Tibial artery (tissue), 4 donors: ENCODE measurements at regions not wholly inside any gene's neighbourhood (a gene's known extent, or its start where the extent isn't known, plus 50 kb on each side); places are given as distances from the start of the nearest gene placed in this dataset.

ENCODE experiments used
- DNase-seq, 2 donors: peaks; one replicate each; pipeline ENCODE4 v3.0.0-alpha.2; 2019
- H3K27ac ChIP-seq, 2 donors: fragments of 200-600 bp; sonication (generic) in 1 of 2; 1 replicate in 1 of 2; 2 replicates in 1 of 2; pipeline ENCODE4 v1.5.1; 2018 to 2019; ENCODE audit warnings: mild to moderate bottlenecking in 1 of 2
- H3K27me3 ChIP-seq, 2 donors: fragments of 200-600 bp; sonication (generic) in 1 of 2; one replicate each; pipeline versions ENCODE4 v1.5.1 to v1.6.0; 2016 to 2019
- H3K36me3 ChIP-seq, 3 donors: fragments of 200-600 bp; sonication (generic) in 2 of 3; one replicate each; pipeline ENCODE4 v1.5.1; 2016 to 2019; ENCODE audit warnings: mild to moderate bottlenecking in 2 of 3
- H3K4me1 ChIP-seq, 4 donors: fragments of 200-600 bp; sonication (generic) in 2 of 4; 1 replicate in 3 of 4; 2 replicates in 1 of 4; pipeline ENCODE4 v1.5.1; 2016 to 2019
- H3K4me3 ChIP-seq, 2 donors: fragments of 200-600 bp; sonication (generic) in 1 of 2; 1 replicate in 1 of 2; 2 replicates in 1 of 2; pipeline ENCODE4 v1.5.1; 2018 to 2019; ENCODE audit warnings: mild to moderate bottlenecking in 2 of 2
- H3K9me3 ChIP-seq, 3 donors: fragments of 200-600 bp; sonication (generic) in 1 of 3; one replicate each; pipeline ENCODE4 v1.5.1; 2016 to 2019
- CTCF ChIP-seq, 2 experiments: fragments of 200-600 bp in 1 of 2; fragments of 450-650 bp in 1 of 2; IDR thresholded peaks; one replicate each; pipeline ENCODE4 v1.5.1; 2017 to 2019; ENCODE audit warnings: antibody characterized with exemption in 2 of 2, mild to moderate bottlenecking in 1 of 2, moderate library complexity in 1 of 2
- intact Hi-C: fragments of 100-400 bp; cut with DNase I; formaldehyde crosslinking; loops from one replicate; pipeline ENCODE4 v1.15.0; 2023; ENCODE audit warnings: low total_unique reads

- Histone ChIP-seq H3K27me3 (no peaks in the 10 kb centered on the region), H3K9me3 (no peaks in the 10 kb centered on the region), H3K27ac (no peak overlapping the region), H3K36me3 (no peaks in the 10 kb centered on the region), H3K4me1 (no peaks in the 10 kb centered on the region), H3K4me3 (no peak overlapping the region)
- no peak for TF ChIP-seq CTCF (IDR thresholded peaks at IDR 0.05)
- intact Hi-C loops: no loop called here
- DNase-seq: no peak
Observed at GRCh38 chr4:20353646-20354045, 101.9 kb downstream of the SLIT2 start.

DNA sequence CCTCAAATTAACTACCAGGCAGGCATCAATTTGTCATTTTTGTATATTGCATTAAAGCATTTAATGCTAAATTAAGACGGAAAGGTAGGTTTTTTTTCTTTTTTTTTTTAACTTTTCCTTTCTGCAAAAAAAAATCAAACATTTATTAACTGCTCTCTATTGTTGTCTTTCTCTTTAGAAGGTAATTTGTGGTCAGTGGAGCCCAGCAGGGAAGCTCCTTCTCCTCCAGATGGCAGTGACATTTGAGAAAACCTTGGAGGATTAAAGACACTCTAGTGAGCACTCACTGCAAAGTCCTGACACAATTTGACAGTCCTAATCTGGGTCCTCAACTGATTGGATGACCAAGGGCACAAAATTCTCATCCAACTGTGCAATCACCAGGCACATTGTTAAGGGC is 102.4 kb downstream of the SLIT2 start:
- intact Hi-C loops: no loop called here
- Histone ChIP-seq H3K36me3 (no peaks in the 10 kb centered on the region), H3K4me3 (no peak overlapping the region), H3K27me3 (no peaks in the 10 kb centered on the region), H3K27ac (no peak overlapping the region), H3K4me1 (no peaks in the 10 kb centered on the region), H3K9me3 (no peaks in the 10 kb centered on the region)
- no peak for DNase-seq
- TF ChIP-seq CTCF (IDR thresholded peaks at IDR 0.05): no peak

GRCh38 chr4:20356565-20356964 is 104.9 kb downstream of the SLIT2 start:
- Histone ChIP-seq H3K27me3 (no peaks in the 10 kb centered on the region), H3K9me3 (no peaks in the 10 kb centered on the region), H3K36me3 (no peaks in the 10 kb centered on the region), H3K4me3 (no peak overlapping the region), H3K27ac (no peak overlapping the region), H3K4me1 (no peaks in the 10 kb centered on the region)
- DNase-seq: no peak
- no peak for TF ChIP-seq CTCF (IDR thresholded peaks at IDR 0.05)
- intact Hi-C loops: no loop called here

- Histone ChIP-seq H3K9me3 (no peaks in the 10 kb centered on the region), H3K27ac (no peak overlapping the region), H3K36me3 (no peaks in the 10 kb centered on the region), H3K27me3 (no peaks in the 10 kb centered on the region), H3K4me3 (no peak overlapping the region), H3K4me1 (no peaks in the 10 kb centered on the region)
- DNase-seq: no peak
- TF ChIP-seq CTCF (IDR thresholded peaks at IDR 0.05): no peak
- intact Hi-C loops: no loop called here
Observed at GRCh38 chr4:20358110-20358509, 106.4 kb downstream of the SLIT2 start.

DNA sequence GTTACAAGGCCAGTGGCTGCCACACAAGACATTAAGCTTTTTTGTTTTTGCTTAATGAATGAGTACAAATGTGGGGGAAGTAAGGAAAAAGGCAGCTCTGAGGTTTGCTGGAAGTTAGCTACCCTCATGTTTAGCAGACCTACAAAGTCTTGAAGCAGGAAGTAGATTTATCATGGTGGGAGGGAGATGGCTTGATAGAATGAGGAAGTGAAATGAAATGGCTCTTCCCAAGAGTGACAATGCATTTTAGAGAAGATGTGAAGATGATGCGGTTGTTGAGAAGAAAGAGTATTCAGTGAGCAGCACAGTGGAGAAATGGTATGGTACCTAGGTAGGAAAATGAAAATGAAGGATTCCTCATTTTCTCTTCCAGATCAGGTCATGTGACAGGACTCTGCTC is 108.0 kb downstream of the SLIT2 start:
- intact Hi-C loops: no loop called here
- no peaks in the 10 kb centered on the region for H3K9me3 ChIP-seq
- TF ChIP-seq CTCF (IDR thresholded peaks at IDR 0.05): no peak
- no peak overlapping the region for H3K4me3 ChIP-seq
- no peaks in the 10 kb centered on the region for H3K27me3 ChIP-seq
- DNase-seq: no peak
- H3K36me3 ChIP-seq: no peaks in the 10 kb centered on the region
- H3K4me1 ChIP-seq: no peaks in the 10 kb centered on the region
- no peak overlapping the region for H3K27ac ChIP-seq

DNA sequence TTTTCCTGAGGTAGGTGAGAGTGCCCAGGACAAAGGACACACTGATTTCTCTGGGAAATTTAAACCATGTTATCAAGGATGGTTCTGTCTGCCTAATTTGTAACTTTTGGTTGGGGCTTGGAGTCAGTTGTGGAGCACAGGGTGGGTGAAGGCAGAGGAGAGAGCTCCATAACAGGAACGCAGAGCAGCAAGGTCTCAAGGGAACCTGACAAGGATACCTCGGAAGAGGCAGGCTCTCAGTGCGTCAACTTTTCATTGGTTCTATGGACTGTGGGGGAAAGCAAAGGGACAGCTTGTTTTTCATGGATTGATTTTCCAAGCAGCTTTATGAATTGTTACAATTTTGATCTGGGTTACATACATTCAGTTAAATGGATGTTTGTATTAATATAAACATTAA is 110.4 kb downstream of the SLIT2 start:
- no peak for TF ChIP-seq CTCF (IDR thresholded peaks at IDR 0.05)
- no peak for DNase-seq

More for the DNA sequence above, 110.4 kb downstream of the SLIT2 start:
- Histone ChIP-seq H3K27ac (no peak overlapping the region), H3K27me3 (no peaks in the 10 kb centered on the region), H3K36me3 (no peaks in the 10 kb centered on the region), H3K4me1 (peaks cover 0 to 8% (median under 1%) of the 10 kb centered on the region in 4 donors), H3K4me3 (no peak overlapping the region), H3K9me3 (no peaks in the 10 kb centered on the region)
- intact Hi-C loops: no loop called here
